ENCODE measurements at regions not wholly inside any gene's neighbourhood (a gene's known extent, or its start where the extent isn't known, plus 50 kb on each side); places are given as distances from the start of the nearest gene placed in this dataset.
"Not testable (repeated sequence)": the region's sequence is repeated elsewhere in the genome, so short reads cannot be mapped to it uniquely, and the experiment has no call there.

DNA sequence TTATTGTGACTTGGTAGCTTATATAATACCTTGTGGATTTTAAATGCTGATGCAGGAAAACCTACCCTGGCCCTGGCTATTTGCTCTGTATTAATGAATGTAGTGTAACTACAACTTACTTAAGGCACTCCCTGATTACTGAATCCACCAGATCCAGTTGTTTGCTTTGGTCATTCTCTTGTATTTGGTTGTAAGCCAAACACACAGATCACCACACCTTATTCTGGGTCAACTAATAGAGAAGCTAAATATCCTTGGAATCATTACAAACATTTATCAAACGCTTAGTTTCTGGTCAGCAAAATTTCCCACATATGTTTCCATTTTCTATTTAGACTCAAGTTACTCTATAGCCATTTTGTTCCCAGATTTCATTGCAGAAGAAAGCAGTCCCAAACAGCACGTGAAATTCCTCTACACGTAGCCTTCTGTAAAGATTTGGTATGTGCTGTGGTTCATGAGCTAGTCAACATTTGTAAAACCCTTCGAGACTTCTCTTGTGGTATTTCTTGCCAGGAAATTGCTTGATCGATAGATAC is 322.6 kb downstream of the MEX3B start:
- in situ Hi-C loops (cut with HindIII; ENCODE audit: low pct_ligation_motif_present, low pct_unique_long_range_greater_than_20kb, low sequenced_read_pairs): no loop called here

GRCh38 chr15:81716468-81716867 is 329.4 kb downstream of the MEX3B start:
- DNase-seq; in situ Hi-C loops (cut with HindIII; ENCODE audit: low pct_ligation_motif_present, low pct_unique_long_range_greater_than_20kb, low sequenced_read_pairs): not testable (repeated sequence)

More for the DNA sequence above, 322.6 kb downstream of the MEX3B start:
- DNase-seq: no peak

- in situ Hi-C loops (cut with HindIII; ENCODE audit: low pct_ligation_motif_present, low pct_unique_long_range_greater_than_20kb, low sequenced_read_pairs): no loop called here
- no peak for DNase-seq
Measured at GRCh38 chr15:81710328-81710727, 335.5 kb downstream of the MEX3B start.

DNA sequence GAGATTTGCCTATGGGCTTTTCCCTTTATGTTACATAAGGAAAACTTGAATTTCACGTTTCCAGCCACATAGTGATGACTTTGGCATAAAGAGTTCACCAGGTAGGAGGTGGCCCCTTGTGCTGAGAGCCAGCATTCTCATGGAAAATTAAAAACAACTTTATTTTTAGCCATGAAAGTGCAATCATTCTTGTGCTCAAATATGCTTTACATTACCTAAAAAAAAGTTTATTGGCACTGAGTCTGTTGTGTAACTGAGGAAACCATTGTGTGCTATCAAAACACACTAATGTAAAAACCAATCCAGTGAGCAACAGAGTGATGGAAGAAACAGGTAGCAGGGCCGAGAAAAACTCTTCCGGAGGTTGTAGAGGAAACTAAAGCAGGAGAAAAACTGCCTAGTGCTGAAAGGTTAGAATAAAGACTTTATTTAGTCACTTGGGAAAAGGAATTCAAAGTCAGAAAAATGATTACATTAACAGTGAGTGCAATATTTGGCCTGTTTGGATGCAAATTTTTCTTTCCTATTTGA is 332.9 kb upstream of the TMC3 start:
- in situ Hi-C loops (cut with HindIII; ENCODE audit: low pct_ligation_motif_present, low pct_unique_long_range_greater_than_20kb, low sequenced_read_pairs); DNase-seq: not testable (repeated sequence)

GRCh38 chr15:81705727-81706126 is 331.7 kb upstream of the TMC3 start:
- DNase-seq; in situ Hi-C loops (cut with HindIII; ENCODE audit: low pct_ligation_motif_present, low pct_unique_long_range_greater_than_20kb, low sequenced_read_pairs): not testable (repeated sequence)

GRCh38 chr15:81686021-81686420 is 312.0 kb upstream of the TMC3 start:
- in situ Hi-C loops (cut with HindIII; ENCODE audit: low pct_ligation_motif_present, low pct_unique_long_range_greater_than_20kb, low sequenced_read_pairs): no loop called here
- no peak for DNase-seq

GRCh38 chr15:81685237-81685636 is 311.2 kb upstream of the TMC3 start:
- DNase-seq: no peak
- in situ Hi-C loops (cut with HindIII; ENCODE audit: low pct_ligation_motif_present, low pct_unique_long_range_greater_than_20kb, low sequenced_read_pairs): no loop called here

GRCh38 chr15:81680829-81681228 is 306.8 kb upstream of the TMC3 start:
- DNase-seq: no peak
- in situ Hi-C loops (cut with HindIII; ENCODE audit: low pct_ligation_motif_present, low pct_unique_long_range_greater_than_20kb, low sequenced_read_pairs): no loop called here

DNA sequence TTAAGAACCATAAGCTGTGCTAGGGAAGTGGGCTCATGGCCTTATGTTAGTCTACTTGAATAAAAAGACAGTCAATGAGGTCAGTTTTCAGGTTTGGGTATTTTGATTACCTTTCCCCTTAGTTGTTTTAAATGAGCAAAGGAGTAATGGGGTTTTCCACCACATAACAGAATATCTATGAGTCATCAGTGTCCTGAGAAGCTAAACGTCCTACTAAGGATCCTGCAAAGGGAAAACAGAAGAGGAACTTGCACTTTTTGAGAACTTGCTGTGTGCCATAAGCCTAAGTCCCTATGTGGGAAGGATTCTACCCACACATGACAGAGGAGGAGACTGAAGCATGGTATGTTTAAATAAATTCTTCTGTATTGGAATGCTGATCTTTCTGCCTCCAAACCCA is 292.8 kb upstream of the TMC3 start:
- DNase-seq: no peak
- in situ Hi-C loops (cut with HindIII; ENCODE audit: low pct_ligation_motif_present, low pct_unique_long_range_greater_than_20kb, low sequenced_read_pairs): no loop called here

DNA sequence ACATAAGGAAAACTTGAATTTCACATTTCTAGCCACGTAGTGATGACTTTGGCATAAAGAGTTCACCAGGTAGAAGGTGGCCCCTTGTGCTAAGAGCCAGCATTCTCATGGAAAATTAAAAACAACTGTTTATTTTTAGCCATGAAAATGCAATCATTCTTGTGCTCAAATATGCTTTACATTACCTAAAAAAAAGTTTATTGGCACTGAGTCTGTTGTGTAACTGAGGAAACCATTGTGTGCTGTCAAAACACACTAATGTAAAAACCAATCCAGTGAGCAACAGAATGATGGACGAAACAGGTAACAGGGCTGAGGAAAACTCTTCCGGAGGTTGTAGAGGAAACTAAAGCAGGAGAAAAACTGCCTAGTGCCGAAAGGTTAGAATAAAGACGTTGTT is 287.0 kb upstream of the TMC3 start:
- in situ Hi-C loops (cut with HindIII; ENCODE audit: low pct_ligation_motif_present, low pct_unique_long_range_greater_than_20kb, low sequenced_read_pairs): no loop called here
- no peak for DNase-seq

GRCh38 chr15:81653259-81653658 is 279.2 kb upstream of the TMC3 start:
- in situ Hi-C loops (cut with HindIII; ENCODE audit: low pct_ligation_motif_present, low pct_unique_long_range_greater_than_20kb, low sequenced_read_pairs): no loop called here
- DNase-seq: no peak

GRCh38 chr15:81645470-81645869 is 271.5 kb upstream of the TMC3 start:
- DNase-seq: no peak
- in situ Hi-C loops (cut with HindIII; ENCODE audit: low pct_ligation_motif_present, low pct_unique_long_range_greater_than_20kb, low sequenced_read_pairs): no loop called here

- in situ Hi-C loops (cut with HindIII; ENCODE audit: low pct_ligation_motif_present, low pct_unique_long_range_greater_than_20kb, low sequenced_read_pairs): no loop called here
- no peak for DNase-seq
Measured at GRCh38 chr15:81643771-81644170, 269.8 kb upstream of the TMC3 start.

GRCh38 chr15:81642451-81642990 is 268.5 kb upstream of the TMC3 start:
- no peak for DNase-seq
- in situ Hi-C loops (cut with HindIII; ENCODE audit: low pct_ligation_motif_present, low pct_unique_long_range_greater_than_20kb, low sequenced_read_pairs): no loop called here

- in situ Hi-C loops (cut with HindIII; ENCODE audit: low pct_ligation_motif_present, low pct_unique_long_range_greater_than_20kb, low sequenced_read_pairs); DNase-seq: not testable (repeated sequence)
Measured at GRCh38 chr15:81636064-81636463, 262.1 kb upstream of the TMC3 start.

DNA sequence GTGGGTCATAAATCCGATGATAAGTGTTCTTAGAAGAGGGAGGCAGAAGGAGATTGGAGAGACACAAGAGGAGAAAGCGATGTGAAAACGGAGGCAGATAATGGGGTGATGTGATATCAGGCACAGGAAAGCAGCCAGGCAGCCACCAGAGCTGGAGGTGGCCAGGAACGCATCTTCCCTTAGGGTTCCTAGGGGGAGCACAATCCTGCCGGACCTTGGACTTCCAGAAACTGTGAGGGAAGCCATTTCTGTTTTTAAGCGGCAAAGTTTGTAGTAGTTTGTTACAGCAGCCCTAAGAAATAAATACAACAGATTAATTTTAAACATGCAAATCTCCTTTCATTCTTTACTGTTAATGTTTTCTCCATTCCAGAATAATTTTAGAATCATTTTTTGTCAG is 259.9 kb upstream of the TMC3 start:
- in situ Hi-C loops (cut with HindIII; ENCODE audit: low pct_ligation_motif_present, low pct_unique_long_range_greater_than_20kb, low sequenced_read_pairs): no loop called here
- DNase-seq: no peak

- no peak for DNase-seq
- in situ Hi-C loops (cut with HindIII; ENCODE audit: low pct_ligation_motif_present, low pct_unique_long_range_greater_than_20kb, low sequenced_read_pairs): no loop called here
Measured at GRCh38 chr15:81625896-81626295, 251.9 kb upstream of the TMC3 start.

- in situ Hi-C loops (cut with HindIII; ENCODE audit: low pct_ligation_motif_present, low pct_unique_long_range_greater_than_20kb, low sequenced_read_pairs): no loop called here
- no peak for DNase-seq
Measured at GRCh38 chr15:81619002-81619401, 245.0 kb upstream of the TMC3 start.

DNA sequence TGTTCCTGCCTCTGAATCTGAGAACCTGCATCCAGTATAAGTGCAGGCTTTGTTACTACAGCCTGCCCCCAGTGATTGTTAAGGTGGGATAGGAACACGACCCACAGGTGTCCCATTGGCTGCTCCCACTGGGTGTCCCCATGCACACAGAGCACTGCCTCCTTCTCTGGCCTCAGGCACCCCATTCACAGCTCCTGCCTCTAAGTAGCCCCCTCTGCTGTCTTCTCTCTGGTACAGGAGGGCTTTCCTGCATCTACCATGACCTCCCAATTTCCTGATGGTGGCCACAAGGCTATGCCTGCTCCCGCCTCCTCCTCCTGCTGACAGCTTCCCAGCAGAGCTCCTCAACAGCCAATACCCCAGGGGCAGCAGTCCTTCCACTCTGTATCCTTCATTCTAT is 238.6 kb upstream of the TMC3 start:
- in situ Hi-C loops (cut with HindIII; ENCODE audit: low pct_ligation_motif_present, low pct_unique_long_range_greater_than_20kb, low sequenced_read_pairs): no loop called here
- no peak for DNase-seq

DNA sequence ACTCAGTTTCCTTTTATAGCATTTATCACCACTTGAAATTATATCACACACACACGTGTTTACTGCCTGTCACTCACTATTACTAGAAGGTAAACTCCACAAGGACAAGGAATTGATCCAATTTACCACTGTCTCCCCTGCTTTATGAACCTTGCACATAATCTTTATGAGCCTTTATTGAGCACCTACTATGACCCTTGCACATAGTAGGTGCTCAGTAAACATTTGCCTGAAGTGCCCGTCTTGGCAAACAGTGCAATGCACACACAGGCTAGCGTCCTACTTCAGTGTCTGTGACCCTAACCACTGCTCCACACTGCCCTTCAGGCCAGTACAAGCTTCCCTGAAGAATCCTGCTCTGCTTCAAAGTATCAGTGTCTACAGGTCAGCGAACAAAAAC is 237.7 kb upstream of the TMC3 start:
- in situ Hi-C loops (cut with HindIII; ENCODE audit: low pct_ligation_motif_present, low pct_unique_long_range_greater_than_20kb, low sequenced_read_pairs): no loop called here
- DNase-seq: no peak

All from ACHN (cell line).